Stimulated activated effector memory CD8-positive, alpha-beta T cell treated with anti-CD3 and anti-CD28 coated beads, Interleukin-12 subunit alpha, Interleukin-12 subunit beta, amount 100 ng/mL, for 72 hours (primary cell): ENCODE measurements at regions not wholly inside any gene's neighbourhood (a gene's known extent, or its start where the extent isn't known, plus 50 kb on each side); places are given as distances from the start of the nearest gene placed in this dataset.

Experiments
- ATAC-seq: fragments of 150-1000 bp; cut with Tn5 transposase; 2 replicates; pipeline ENCODE4 v1.10.0; 2021
- DNase-seq, 2 donors: peaks; one replicate each; pipeline ENCODE4 v3.0.0; 2021 to 2022; ENCODE audit warnings: low spot score in 2 of 2
- H3K27ac Mint-ChIP-seq: one replicate; pipeline ENCODE4 v1.8.0; 2022; ENCODE audit warnings: mild to moderate bottlenecking, mixed read lengths
- H3K36me3 Mint-ChIP-seq: one replicate; pipeline ENCODE4 v1.8.0; 2022; ENCODE audit warnings: mild to moderate bottlenecking, mixed read lengths
- H3K4me1 Mint-ChIP-seq: one replicate; pipeline ENCODE4 v1.8.0; 2022; ENCODE audit warnings: mixed read lengths
- H3K4me3 Mint-ChIP-seq: one replicate; pipeline ENCODE4 v1.8.0; 2022; ENCODE audit warnings: mild to moderate bottlenecking, mixed read lengths
- H3K9me3 Mint-ChIP-seq: one replicate; pipeline ENCODE4 v1.8.0; 2022; ENCODE audit warnings: mixed read lengths

- DNase-seq = no peak
- ATAC-seq = no peak
- no peak overlapping the region for H3K4me3 Mint-ChIP-seq
- no peaks in the 10 kb centered on the region for H3K36me3 Mint-ChIP-seq
- no peaks in the 10 kb centered on the region for H3K4me1 Mint-ChIP-seq
- H3K9me3 Mint-ChIP-seq = peaks cover 3% of the 10 kb centered on the region
- H3K27ac Mint-ChIP-seq = no peak overlapping the region
Observed at GRCh38 chr2:34123996-34124785, 525.1 kb upstream of the FAM98A start.

GRCh38 chr2:34121076-34121475 is 522.0 kb upstream of the FAM98A start:
- Mint-ChIP-seq H3K4me1 (no peaks in the 10 kb centered on the region), H3K36me3 (no peaks in the 10 kb centered on the region), H3K4me3 (no peak overlapping the region), H3K27ac (no peak overlapping the region), H3K9me3 (peaks cover 3% of the 10 kb centered on the region)
- no peak for ATAC-seq
- DNase-seq = no peak

- Mint-ChIP-seq H3K36me3 (no peaks in the 10 kb centered on the region), H3K4me1 (no peaks in the 10 kb centered on the region), H3K9me3 (no peaks in the 10 kb centered on the region), H3K4me3 (no peak overlapping the region), H3K27ac (no peak overlapping the region)
- DNase-seq = no peak
- ATAC-seq = no peak
Observed at GRCh38 chr2:34115076-34115475, 516.0 kb upstream of the FAM98A start.

GRCh38 chr2:34112161-34112560 is 513.1 kb upstream of the FAM98A start:
- Mint-ChIP-seq H3K4me3 (no peak overlapping the region), H3K36me3 (no peaks in the 10 kb centered on the region), H3K9me3 (no peaks in the 10 kb centered on the region), H3K27ac (no peak overlapping the region), H3K4me1 (no peaks in the 10 kb centered on the region)
- DNase-seq (no peak), ATAC-seq (no peak)

GRCh38 chr2:34110392-34110791 is 511.3 kb upstream of the FAM98A start:
- DNase-seq (no peak), ATAC-seq (no peak)
- Mint-ChIP-seq H3K4me3 (no peak overlapping the region), H3K27ac (no peak overlapping the region), H3K9me3 (no peaks in the 10 kb centered on the region), H3K36me3 (no peaks in the 10 kb centered on the region), H3K4me1 (no peaks in the 10 kb centered on the region)

- Mint-ChIP-seq H3K9me3 (no peaks in the 10 kb centered on the region), H3K4me3 (no peak overlapping the region), H3K27ac (no peak overlapping the region), H3K4me1 (no peaks in the 10 kb centered on the region), H3K36me3 (no peaks in the 10 kb centered on the region)
- ATAC-seq = no peak
- DNase-seq = no peak
Observed at GRCh38 chr2:34107811-34108210, 508.7 kb upstream of the FAM98A start.

- ATAC-seq (no peak), DNase-seq (no peak)
- Mint-ChIP-seq H3K4me3 (no peak overlapping the region), H3K4me1 (no peaks in the 10 kb centered on the region), H3K27ac (no peak overlapping the region), H3K36me3 (no peaks in the 10 kb centered on the region), H3K9me3 (no peaks in the 10 kb centered on the region)
Observed at GRCh38 chr2:34105006-34105767, 506.1 kb upstream of the FAM98A start.

GRCh38 chr2:34104601-34105000 is 505.5 kb upstream of the FAM98A start:
- no peak overlapping the region for H3K27ac Mint-ChIP-seq
- no peak for DNase-seq
- H3K4me3 Mint-ChIP-seq = no peak overlapping the region
- no peaks in the 10 kb centered on the region for H3K4me1 Mint-ChIP-seq
- no peaks in the 10 kb centered on the region for H3K9me3 Mint-ChIP-seq
- H3K36me3 Mint-ChIP-seq = no peaks in the 10 kb centered on the region
- ATAC-seq = no peak

GRCh38 chr2:34103437-34103836 is 504.3 kb upstream of the FAM98A start:
- no peaks in the 10 kb centered on the region for H3K9me3 Mint-ChIP-seq
- H3K4me1 Mint-ChIP-seq = no peaks in the 10 kb centered on the region

GRCh38 chr2:34102339-34102738 is 503.2 kb upstream of the FAM98A start:
- Mint-ChIP-seq H3K36me3 (no peaks in the 10 kb centered on the region), H3K9me3 (no peaks in the 10 kb centered on the region), H3K4me1 (no peaks in the 10 kb centered on the region), H3K27ac (no peak overlapping the region), H3K4me3 (no peak overlapping the region)
- no peak for DNase-seq
- ATAC-seq = no peak

More at GRCh38 chr2:34103437-34103836, 504.3 kb upstream of the FAM98A start:
- Mint-ChIP-seq H3K4me3 (no peak overlapping the region), H3K36me3 (no peaks in the 10 kb centered on the region), H3K27ac (no peak overlapping the region)
- ATAC-seq = no peak
- no peak for DNase-seq

GRCh38 chr2:34099377-34099776 is 500.3 kb upstream of the FAM98A start:
- ATAC-seq (no peak), DNase-seq (no peak)
- Mint-ChIP-seq H3K9me3 (no peaks in the 10 kb centered on the region), H3K4me1 (no peaks in the 10 kb centered on the region), H3K27ac (no peak overlapping the region), H3K36me3 (no peaks in the 10 kb centered on the region), H3K4me3 (no peak overlapping the region)

GRCh38 chr2:34098256-34098655 is 499.2 kb upstream of the FAM98A start:
- DNase-seq (no peak), ATAC-seq (no peak)
- H3K4me1 Mint-ChIP-seq = no peaks in the 10 kb centered on the region
- no peak overlapping the region for H3K27ac Mint-ChIP-seq
- no peaks in the 10 kb centered on the region for H3K36me3 Mint-ChIP-seq
- no peaks in the 10 kb centered on the region for H3K9me3 Mint-ChIP-seq
- H3K4me3 Mint-ChIP-seq = no peak overlapping the region

- Mint-ChIP-seq H3K4me1 (no peaks in the 10 kb centered on the region), H3K27ac (no peak overlapping the region), H3K4me3 (no peak overlapping the region), H3K36me3 (no peaks in the 10 kb centered on the region), H3K9me3 (no peaks in the 10 kb centered on the region)
- ATAC-seq = no peak
- DNase-seq = peak; percentile 4 to 57
Observed at GRCh38 chr2:34096562-34097171, 497.6 kb upstream of the FAM98A start.

- no peaks in the 10 kb centered on the region for H3K9me3 Mint-ChIP-seq
- H3K27ac Mint-ChIP-seq = no peak overlapping the region
- no peak for ATAC-seq
- H3K4me3 Mint-ChIP-seq = no peak overlapping the region
- H3K4me1 Mint-ChIP-seq = no peaks in the 10 kb centered on the region
- no peaks in the 10 kb centered on the region for H3K36me3 Mint-ChIP-seq
- DNase-seq = no peak
Observed at GRCh38 chr2:34093790-34094189, 494.7 kb upstream of the FAM98A start.

GRCh38 chr2:34070196-34070595 is 471.1 kb upstream of the FAM98A start:
- H3K27ac Mint-ChIP-seq = no peak overlapping the region
- no peak overlapping the region for H3K4me3 Mint-ChIP-seq
- H3K9me3 Mint-ChIP-seq = no peaks in the 10 kb centered on the region
- DNase-seq (no peak), ATAC-seq (no peak)
- H3K36me3 Mint-ChIP-seq = no peaks in the 10 kb centered on the region
- no peaks in the 10 kb centered on the region for H3K4me1 Mint-ChIP-seq

- Mint-ChIP-seq H3K36me3 (no peaks in the 10 kb centered on the region), H3K4me3 (no peak overlapping the region), H3K27ac (no peak overlapping the region), H3K4me1 (no peaks in the 10 kb centered on the region), H3K9me3 (no peaks in the 10 kb centered on the region)
- no peak for ATAC-seq
- DNase-seq = no peak
Observed at GRCh38 chr2:34069604-34070003, 470.5 kb upstream of the FAM98A start.
